Heart left ventricle (tissue), 13 donors: ENCODE measurements at regions not wholly inside any gene's neighbourhood (a gene's known extent, or its start where the extent isn't known, plus 50 kb on each side); places are given as distances from the start of the nearest gene placed in this dataset.

Experiments
- POLR2A ChIP-seq, 2 donors: fragments of 450-650 bp; IDR thresholded peaks; one replicate each; pipeline ENCODE4 v1.6.1; 2017; ENCODE audit warnings: antibody characterized with exemption in 2 of 2, mild to moderate bottlenecking in 2 of 2, moderate library complexity in 2 of 2
- TF ChIP-seq, protein P1 (sequence below), 12 donors: fragments of 200-600 bp; sonication (generic) in 4 of 12; IDR thresholded peaks; one replicate each; pipeline versions ENCODE4 v1.5.0 to v1.8.0; 2018 to 2022; ENCODE audit warnings: antibody characterized with exemption in 12 of 12, mild to moderate bottlenecking in 5 of 12
- donor health status: ischemic (EF 13 %, LVEDD 7.1; RV severe dilation, severe dysfunction).
- donor health status: DM: no; HTN: yes; CAD: no.
- donor health status: DM: no; HTN: no; CAD: no.
- donor health status: ischemic (EF 25% LVEDD 6.9; RV normal size, moderate dysfunction).
- donor health status: ischemic (EF 25% LVEDD 5.7; RV mildly dilated, moderate dysfunction).
- donor health status: ischemic (EF 35%, LVEDD 5.7; RV mildly dilated, moderate dysfunction).
- donor health status: nonischemic (EF 11% LVEDD 7.7; RV severe dilation, severe dysfunction).
- donor health status: DM: yes; HTN: yes; CAD: no.
- donor health status: PGD.
- donor health status: ischemic (EF 29% LVEDD 5.4; RV normal size, mild dysfunction).
- donor health status: nonischemic (EF 23%, LVEDD 6.1; RV moderate dilation, normal function).

DNA sequence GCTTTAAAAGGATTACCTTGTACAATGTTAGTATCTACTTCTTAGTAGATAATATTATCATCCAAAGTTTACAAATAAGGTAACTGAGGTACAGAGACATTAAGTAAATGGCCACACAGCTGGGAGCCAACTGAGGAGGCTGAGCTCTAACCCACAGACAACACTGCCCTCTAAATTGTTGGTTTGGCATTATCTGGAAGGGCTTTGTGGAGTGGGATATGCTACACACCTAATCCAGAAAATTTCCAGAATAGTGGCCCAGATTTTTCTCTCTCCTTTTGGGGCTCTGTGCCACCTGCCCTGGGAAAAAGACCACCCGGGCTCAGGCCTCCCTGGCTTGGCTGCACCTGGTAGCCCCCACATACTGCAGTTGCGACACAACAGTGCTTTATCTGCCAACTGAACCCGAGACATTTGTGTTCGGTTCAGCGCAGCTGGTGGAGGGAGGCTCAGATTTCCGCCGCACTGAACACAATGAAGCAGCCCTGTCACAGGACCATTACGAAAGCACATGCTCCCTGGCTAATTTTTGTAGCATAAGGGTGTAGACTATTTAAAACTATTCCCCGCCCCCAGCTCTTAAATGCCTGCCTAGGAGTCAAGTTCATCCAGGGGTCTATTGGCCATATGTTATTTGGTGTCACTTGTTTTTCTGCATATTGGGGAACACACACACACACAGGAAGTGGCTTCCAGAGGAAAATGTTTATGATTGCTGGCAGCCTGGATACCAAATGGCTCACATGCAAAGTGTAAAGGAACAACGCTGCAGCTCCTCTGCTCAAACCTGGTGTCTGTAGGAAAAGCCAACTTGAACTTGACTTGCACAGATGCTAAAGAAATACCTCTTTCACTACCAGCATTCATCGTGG lies 92.3 kb upstream of the ESRRG start:
- TF ChIP-seq POLR2A (IDR thresholded peaks at IDR 0.05) = no peak
- TF ChIP-seq, protein P1, sequence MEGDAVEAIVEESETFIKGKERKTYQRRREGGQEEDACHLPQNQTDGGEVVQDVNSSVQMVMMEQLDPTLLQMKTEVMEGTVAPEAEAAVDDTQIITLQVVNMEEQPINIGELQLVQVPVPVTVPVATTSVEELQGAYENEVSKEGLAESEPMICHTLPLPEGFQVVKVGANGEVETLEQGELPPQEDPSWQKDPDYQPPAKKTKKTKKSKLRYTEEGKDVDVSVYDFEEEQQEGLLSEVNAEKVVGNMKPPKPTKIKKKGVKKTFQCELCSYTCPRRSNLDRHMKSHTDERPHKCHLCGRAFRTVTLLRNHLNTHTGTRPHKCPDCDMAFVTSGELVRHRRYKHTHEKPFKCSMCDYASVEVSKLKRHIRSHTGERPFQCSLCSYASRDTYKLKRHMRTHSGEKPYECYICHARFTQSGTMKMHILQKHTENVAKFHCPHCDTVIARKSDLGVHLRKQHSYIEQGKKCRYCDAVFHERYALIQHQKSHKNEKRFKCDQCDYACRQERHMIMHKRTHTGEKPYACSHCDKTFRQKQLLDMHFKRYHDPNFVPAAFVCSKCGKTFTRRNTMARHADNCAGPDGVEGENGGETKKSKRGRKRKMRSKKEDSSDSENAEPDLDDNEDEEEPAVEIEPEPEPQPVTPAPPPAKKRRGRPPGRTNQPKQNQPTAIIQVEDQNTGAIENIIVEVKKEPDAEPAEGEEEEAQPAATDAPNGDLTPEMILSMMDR (IDR thresholded peaks at IDR 0.05) = no peak
